Left ventricle myocardium inferior (tissue), 1 donor: ENCODE measurements at regions not wholly inside any gene's neighbourhood (a gene's known extent, or its start where the extent isn't known, plus 50 kb on each side); places are given as distances from the start of the nearest gene placed in this dataset.

Source experiments
- DNase-seq: peaks from one replicate; pipeline ENCODE4 v3.0.0-alpha.2; 2020
- H3K27ac ChIP-seq: fragments of 200-600 bp; replicated peaks from 2 replicates; pipeline ENCODE4 v1.8.0; 2021
- H3K27me3 ChIP-seq: fragments of 200-600 bp; 2 replicates; pipeline ENCODE4 v1.8.0; 2021; ENCODE audit warnings: low read depth
- H3K36me3 ChIP-seq: fragments of 200-600 bp; 2 replicates; pipeline ENCODE4 v1.8.0; 2021
- H3K4me1 ChIP-seq: fragments of 200-600 bp; 2 replicates; pipeline ENCODE4 v1.8.0; 2021
- H3K4me3 ChIP-seq: fragments of 200-600 bp; 2 replicates; pipeline ENCODE4 v1.8.0; 2021; ENCODE audit warnings: mild to moderate bottlenecking, moderate library complexity
- H3K9me3 ChIP-seq: fragments of 200-600 bp; replicated peaks from 2 replicates; pipeline ENCODE4 v1.8.0; 2021
- intact Hi-C: fragments of 100-400 bp; cut with micrococcal nuclease; formaldehyde crosslinking; loops from one replicate; pipeline ENCODE4 v1.11.0; 2022
- TF ChIP-seq, protein P1 (sequence below): fragments of 200-600 bp; IDR thresholded peaks from 2 replicates; pipeline ENCODE4 v1.8.0; 2021; ENCODE audit warnings: antibody characterized with exemption, mild to moderate bottlenecking, borderline replicate concordance
- donor health status: DM: no; HTN: yes; CAD: no; lungs with severe emphysema.

DNA sequence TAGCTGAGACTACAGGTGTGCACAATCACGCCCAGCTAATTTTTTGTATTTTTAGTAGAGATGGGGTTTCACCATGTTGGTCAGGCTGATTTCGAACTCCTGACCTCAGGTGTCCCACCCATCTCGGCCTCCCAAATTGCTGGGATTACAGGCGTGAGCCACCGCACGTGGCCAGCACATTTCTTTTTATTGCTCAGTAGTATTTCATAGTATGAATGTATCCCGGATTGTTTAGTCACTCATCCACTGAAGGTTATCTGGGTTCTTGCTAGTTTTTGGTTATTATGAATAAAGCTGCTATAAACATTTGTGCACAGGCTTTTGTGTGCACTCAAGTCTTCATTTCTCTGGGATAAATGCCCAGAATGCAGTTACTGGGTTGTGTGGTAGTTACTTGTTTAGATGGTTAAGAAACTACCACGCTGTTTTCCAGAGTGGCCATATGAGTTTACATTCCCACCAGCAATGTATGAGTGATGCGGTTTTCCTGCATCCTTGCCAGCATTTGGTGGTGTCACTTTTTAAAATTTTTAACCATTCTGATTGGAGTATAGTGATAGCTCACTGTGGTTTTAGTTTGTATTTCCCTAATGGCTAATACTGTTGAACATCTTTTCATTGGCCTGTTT, 275.8 kb upstream of the LYZL1 start:
- Histone ChIP-seq H3K9me3 (peaks cover 5% of the 10 kb centered on the region), H3K4me3 (no peak overlapping the region), H3K4me1 (no peaks in the 10 kb centered on the region), H3K27me3 (peaks cover 6% of the 10 kb centered on the region), H3K27ac (no peak overlapping the region), H3K36me3 (no peaks in the 10 kb centered on the region)
- DNase-seq, result no peak
- TF ChIP-seq, protein P1, sequence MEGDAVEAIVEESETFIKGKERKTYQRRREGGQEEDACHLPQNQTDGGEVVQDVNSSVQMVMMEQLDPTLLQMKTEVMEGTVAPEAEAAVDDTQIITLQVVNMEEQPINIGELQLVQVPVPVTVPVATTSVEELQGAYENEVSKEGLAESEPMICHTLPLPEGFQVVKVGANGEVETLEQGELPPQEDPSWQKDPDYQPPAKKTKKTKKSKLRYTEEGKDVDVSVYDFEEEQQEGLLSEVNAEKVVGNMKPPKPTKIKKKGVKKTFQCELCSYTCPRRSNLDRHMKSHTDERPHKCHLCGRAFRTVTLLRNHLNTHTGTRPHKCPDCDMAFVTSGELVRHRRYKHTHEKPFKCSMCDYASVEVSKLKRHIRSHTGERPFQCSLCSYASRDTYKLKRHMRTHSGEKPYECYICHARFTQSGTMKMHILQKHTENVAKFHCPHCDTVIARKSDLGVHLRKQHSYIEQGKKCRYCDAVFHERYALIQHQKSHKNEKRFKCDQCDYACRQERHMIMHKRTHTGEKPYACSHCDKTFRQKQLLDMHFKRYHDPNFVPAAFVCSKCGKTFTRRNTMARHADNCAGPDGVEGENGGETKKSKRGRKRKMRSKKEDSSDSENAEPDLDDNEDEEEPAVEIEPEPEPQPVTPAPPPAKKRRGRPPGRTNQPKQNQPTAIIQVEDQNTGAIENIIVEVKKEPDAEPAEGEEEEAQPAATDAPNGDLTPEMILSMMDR, result no peak
- intact Hi-C loops, result no loop called here

DNA sequence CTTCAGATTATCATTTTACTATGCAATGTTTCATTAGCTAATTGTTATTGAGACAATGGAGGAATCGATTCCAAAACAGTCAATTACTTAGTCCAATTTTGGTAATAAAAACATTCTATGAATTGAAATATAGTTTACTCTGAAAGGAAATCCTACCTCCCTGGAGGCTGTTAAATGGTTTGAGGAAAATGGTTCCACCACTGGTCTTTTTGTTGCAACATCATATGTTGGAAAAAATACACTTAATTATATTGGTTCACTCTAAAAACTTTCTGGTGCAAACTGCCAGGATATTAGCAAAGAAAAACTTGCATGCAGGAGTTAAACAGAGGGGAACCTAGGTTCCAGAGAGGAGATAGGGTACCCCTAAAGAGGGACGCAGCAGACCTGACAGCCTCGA, 267.3 kb upstream of the LYZL1 start:
- H3K27ac ChIP-seq, result no peak overlapping the region
- no peak overlapping the region for H3K4me3 ChIP-seq
- no peaks in the 10 kb centered on the region for H3K36me3 ChIP-seq
- no peak for DNase-seq
- H3K27me3 ChIP-seq, result no peaks in the 10 kb centered on the region
- TF ChIP-seq, protein P1, result no peak
- no peaks in the 10 kb centered on the region for H3K4me1 ChIP-seq
- H3K9me3 ChIP-seq, result peaks cover 5% of the 10 kb centered on the region
- intact Hi-C loops, result no loop called here

DNA sequence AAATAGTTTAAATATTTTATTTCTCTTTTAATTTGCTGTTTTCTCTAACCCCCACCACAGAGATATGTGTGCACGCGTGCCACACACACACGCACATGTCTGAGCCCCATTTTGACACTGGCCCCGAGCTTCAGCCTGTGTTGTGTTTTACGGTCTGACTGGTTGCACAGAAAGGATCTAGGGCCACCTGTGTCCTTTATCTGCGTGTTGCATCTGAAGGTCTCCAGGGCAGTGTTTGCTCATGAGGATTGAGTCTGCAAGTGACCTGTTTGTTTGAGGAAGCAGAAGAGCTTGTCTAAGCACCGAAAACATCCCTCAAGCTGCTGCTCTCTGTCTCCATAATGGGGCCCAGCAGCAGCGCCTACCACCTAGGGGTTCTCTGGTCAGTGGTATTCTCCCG, 266.4 kb upstream of the LYZL1 start:
- intact Hi-C loops, result no loop called here
- Histone ChIP-seq H3K4me3 (no peak overlapping the region), H3K36me3 (no peaks in the 10 kb centered on the region), H3K9me3 (peaks cover 2% of the 10 kb centered on the region), H3K27ac (no peak overlapping the region), H3K4me1 (no peaks in the 10 kb centered on the region), H3K27me3 (no peaks in the 10 kb centered on the region)
- no peak for DNase-seq
- TF ChIP-seq, protein P1, result no peak

DNA sequence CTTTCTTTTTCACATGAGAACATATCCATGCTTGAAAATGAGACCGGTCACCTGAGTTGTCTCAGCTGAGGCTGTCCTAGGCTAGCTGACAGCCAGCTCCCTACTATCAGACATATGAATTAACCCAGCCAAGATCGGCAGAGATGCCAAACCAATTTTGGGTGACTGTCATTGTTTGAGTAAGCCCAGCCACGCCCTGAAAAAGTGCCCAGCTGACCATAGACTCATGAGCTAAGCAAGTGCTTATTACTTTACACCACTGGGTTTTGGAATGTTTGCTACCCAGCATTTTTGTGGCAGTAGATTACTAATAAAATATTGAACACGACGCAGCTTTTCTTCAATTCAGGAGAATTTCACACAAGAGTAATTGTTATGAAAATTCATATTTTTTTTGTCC, 265.2 kb upstream of the LYZL1 start:
- peaks cover 6% of the 10 kb centered on the region for H3K27me3 ChIP-seq
- no peaks in the 10 kb centered on the region for H3K4me1 ChIP-seq
- no peak overlapping the region for H3K27ac ChIP-seq
- H3K9me3 ChIP-seq, result no peaks in the 10 kb centered on the region
- TF ChIP-seq, protein P1, result no peak
- no peak for DNase-seq
- intact Hi-C loops, result no loop called here
- no peaks in the 10 kb centered on the region for H3K36me3 ChIP-seq
- H3K4me3 ChIP-seq, result no peak overlapping the region

DNA sequence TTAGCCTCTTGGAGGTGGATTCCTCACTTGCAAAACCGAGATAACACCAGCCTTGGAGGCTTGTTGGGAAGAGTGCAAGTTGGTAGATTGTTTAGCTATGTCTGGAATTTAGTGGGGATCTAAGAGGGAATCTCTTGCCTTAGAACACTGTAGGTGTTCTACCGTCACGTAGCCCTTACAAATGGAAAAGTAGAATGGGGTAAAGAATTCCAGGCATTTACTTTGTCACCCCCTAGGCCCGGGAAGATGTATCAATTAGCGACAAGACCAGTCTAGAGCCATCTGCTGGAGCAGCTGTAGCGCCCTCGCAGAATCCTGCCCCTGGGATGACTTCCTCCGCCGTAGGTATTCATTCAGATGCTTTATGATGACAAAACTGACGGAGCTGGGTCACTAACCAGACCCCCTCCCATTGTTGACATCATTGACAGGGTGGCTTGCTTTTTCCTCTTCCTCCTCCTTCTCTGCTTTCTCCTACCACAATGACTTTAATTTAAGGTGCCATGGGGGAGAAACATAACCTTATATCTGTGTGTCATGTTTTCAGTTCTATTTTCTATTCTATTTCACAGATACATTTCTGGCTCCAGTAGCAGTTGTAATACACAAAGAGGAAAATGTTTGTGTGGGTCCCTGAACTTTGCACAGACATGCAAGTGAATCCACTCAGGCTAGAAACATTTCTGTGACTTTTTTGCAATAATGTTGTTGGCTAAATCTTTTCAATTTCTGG, 262.6 kb upstream of the LYZL1 start:
- no peaks in the 10 kb centered on the region for H3K9me3 ChIP-seq
- no peaks in the 10 kb centered on the region for H3K4me1 ChIP-seq
- H3K36me3 ChIP-seq, result no peaks in the 10 kb centered on the region
- no peak for DNase-seq
- H3K27ac ChIP-seq, result no peak overlapping the region
- intact Hi-C loops, result no loop called here
- TF ChIP-seq, protein P1, result no peak
- H3K27me3 ChIP-seq, result peaks cover 13% of the 10 kb centered on the region
- H3K4me3 ChIP-seq, result no peak overlapping the region
